PC-3 (cell line): ENCODE measurements at regions not wholly inside any gene's neighbourhood (a gene's known extent, or its start where the extent isn't known, plus 50 kb on each side); places are given as distances from the start of the nearest gene placed in this dataset.

Source experiments
- ATAC-seq: fragments of 200-7000 bp; cut with Tn5 transposase; 2 replicates; pipeline ENCODE4 v1.9.1; 2020; ENCODE audit warnings: mild to moderate bottlenecking, moderate library complexity
- BruUV-seq: library from RNA; stranded (reverse); fragments of 400-500 nt; replicated peaks from 2 replicates; lab custom pipeline; 2021; lab: Mats Ljungman, UMichigan
- CTCF ChIA-PET: fragments of 300-600 bp; sonication (Branson Sonifier 250); formaldehyde crosslinking; loops from one replicate; lab custom pipeline; 2022; ENCODE audit warnings: antibody characterized with exemption; lab: Charles Lee
- POLR2A ChIA-PET: fragments of 300-600 bp; sonication (Branson Sonifier 250); formaldehyde crosslinking; loops from one replicate; lab custom pipeline; 2022; ENCODE audit warnings: antibody characterized with exemption; ENCODE audit not compliant: unreplicated experiment; lab: Charles Lee
- DNase-seq: peaks from one replicate; pipeline ENCODE4 v3.0.0-alpha.2; 2015
- H2AFZ ChIP-seq: fragments of 300-600 bp; sonication (generic); 2 replicates; pipeline ENCODE4 v1.6.0; 2016; ENCODE audit warnings: antibody characterized with exemption, low read length
- H3F3A ChIP-seq: fragments of 300-600 bp; sonication (generic); one replicate; pipeline ENCODE4 v1.6.0; 2017; ENCODE audit warnings: antibody characterized with exemption, low read length, control low read depth, mild to moderate bottlenecking; ENCODE audit not compliant: unreplicated experiment
- H3K27ac ChIP-seq: fragments of 300-600 bp; sonication (generic); 2 replicates; pipeline ENCODE4 v1.5.1; 2016; ENCODE audit warnings: mild to moderate bottlenecking, low read length
- H3K27me3 ChIP-seq: fragments of 300-600 bp; sonication (generic); 2 replicates; pipeline ENCODE4 v1.6.1; 2016; ENCODE audit warnings: low read length, mixed read lengths
- H3K36me3 ChIP-seq: fragments of 300-600 bp; sonication (generic); 2 replicates; pipeline ENCODE4 v1.6.1; 2016; ENCODE audit warnings: low read depth, mixed run types, low read length, mixed read lengths
- H3K4me1 ChIP-seq: fragments of 300-600 bp; sonication (generic); 2 replicates; pipeline ENCODE4 v1.5.1; 2016; ENCODE audit warnings: low read length; ENCODE audit not compliant: insufficient read depth
- H3K4me2 ChIP-seq: fragments of 300-600 bp; sonication (generic); 2 replicates; pipeline ENCODE4 v1.6.0; 2016; ENCODE audit warnings: low read length
- H3K4me3 ChIP-seq: fragments of 300-600 bp; sonication (generic); 2 replicates; pipeline ENCODE4 v1.5.1; 2016; ENCODE audit warnings: mild to moderate bottlenecking, low read length, mixed read lengths
- H3K79me2 ChIP-seq: fragments of 300-600 bp; sonication (generic); 2 replicates; pipeline ENCODE4 v1.6.1; 2017; ENCODE audit warnings: low read length, mixed read lengths
- H3K9ac ChIP-seq: fragments of 300-600 bp; sonication (generic); 2 replicates; pipeline ENCODE4 v1.6.0; 2016; ENCODE audit warnings: mild to moderate bottlenecking, low read length
- H3K9me2 ChIP-seq: fragments of 300-600 bp; sonication (generic); replicated peaks from 2 replicates; pipeline ENCODE4 v1.6.1; 2016; ENCODE audit warnings: mixed run types, low read length, mixed read lengths
- H3K9me3 ChIP-seq: fragments of 300-600 bp; sonication (generic); 2 replicates; pipeline ENCODE4 v1.6.1; 2016; ENCODE audit warnings: low read length, mixed read lengths
- H4K20me1 ChIP-seq: fragments of 300-600 bp; sonication (generic); 2 replicates; pipeline ENCODE4 v1.6.1; 2016; ENCODE audit warnings: low read length, mixed read lengths
- EZH2 ChIP-seq: fragments of 300-600 bp; sonication (generic); IDR thresholded peaks from one replicate; pipeline ENCODE4 v1.6.1; 2017; ENCODE audit warnings: antibody characterized with exemption, mild to moderate bottlenecking, low read length; ENCODE audit not compliant: unreplicated experiment
- EZH2phosphoT487 ChIP-seq: fragments of 300-600 bp; sonication (generic); IDR thresholded peaks from 2 replicates; pipeline ENCODE4 v1.6.1; 2018; ENCODE audit warnings: mild to moderate bottlenecking, antibody characterized with exemption, low read length, borderline replicate concordance
- intact Hi-C: fragments of 100-400 bp; cut with micrococcal nuclease; formaldehyde crosslinking; loops from 2 replicates; pipeline ENCODE4 v1.9.0; 2023
- TF ChIP-seq, protein P1 (sequence below): fragments of 300-600 bp; sonication (generic); conservative IDR thresholded peaks from 2 replicates; pipeline ENCODE4 v1.5.1; 2017; ENCODE audit warnings: antibody characterized with exemption, low read depth, mild to moderate bottlenecking, low read length

DNA sequence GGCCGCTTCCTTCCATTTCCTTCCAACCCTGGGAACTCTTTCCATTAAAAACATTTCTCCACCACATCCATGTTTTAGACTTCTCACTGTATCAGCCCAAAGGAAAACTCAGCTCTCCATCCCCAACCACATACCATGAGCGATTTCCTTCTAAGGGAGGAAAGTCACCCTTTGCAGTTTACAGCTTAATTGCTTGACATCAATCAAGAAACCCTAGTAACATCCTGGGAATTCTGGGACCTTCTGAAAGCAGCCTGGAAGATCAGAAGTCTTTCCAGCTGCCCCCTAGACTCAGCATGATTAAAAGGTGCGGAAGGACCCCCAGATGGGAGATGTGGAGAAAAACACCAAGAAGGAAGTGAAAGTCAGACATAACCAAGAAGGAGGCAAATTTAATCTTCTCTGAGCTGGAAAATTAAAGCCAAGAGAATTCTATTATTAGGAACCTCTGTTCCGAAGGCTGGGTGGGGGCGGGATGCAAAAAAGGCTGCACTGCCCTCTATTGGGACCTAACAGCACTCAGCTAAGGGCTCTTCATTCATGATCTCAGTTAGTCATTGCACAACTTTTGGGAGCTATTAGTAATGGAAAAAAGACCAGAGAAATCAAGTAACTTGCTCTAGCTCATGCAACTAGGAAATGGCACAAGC, 73.3 kb upstream of the PLXNC1 start:
- Histone ChIP-seq H3K4me3 (no peak overlapping the region), H3F3A (no peaks in the 10 kb centered on the region), H4K20me1 (no peaks in the 10 kb centered on the region), H3K9me3 (no peaks in the 10 kb centered on the region), H3K27ac (no peak overlapping the region), H3K4me2 (no peak overlapping the region), H3K27me3 (no peaks in the 10 kb centered on the region), H3K9ac (no peak overlapping the region), H3K9me2 (no peaks in the 10 kb centered on the region), H3K36me3 (no peaks in the 10 kb centered on the region), H2AFZ (peak overlapping the region; percentile 63; the same call in 1 of the 2 replicates), H3K4me1 (no peaks in the 10 kb centered on the region), H3K79me2 (no peaks in the 10 kb centered on the region)
- ATAC-seq (peak; percentile 68), DNase-seq (peak; percentile 79)
- ChIA-PET POLR2A (no interaction called here), CTCF (interaction anchor here (0.5 to 1.3 kb wide), 9 partner anchors 25 to 596 kb away, joined by 3 to 18 read pairs (median 5); no protein-coding TSS in a partner anchor)
- TF ChIP-seq EZH2phosphoT487 (no peak), EZH2 (no peak)
- TF ChIP-seq, protein P1, sequence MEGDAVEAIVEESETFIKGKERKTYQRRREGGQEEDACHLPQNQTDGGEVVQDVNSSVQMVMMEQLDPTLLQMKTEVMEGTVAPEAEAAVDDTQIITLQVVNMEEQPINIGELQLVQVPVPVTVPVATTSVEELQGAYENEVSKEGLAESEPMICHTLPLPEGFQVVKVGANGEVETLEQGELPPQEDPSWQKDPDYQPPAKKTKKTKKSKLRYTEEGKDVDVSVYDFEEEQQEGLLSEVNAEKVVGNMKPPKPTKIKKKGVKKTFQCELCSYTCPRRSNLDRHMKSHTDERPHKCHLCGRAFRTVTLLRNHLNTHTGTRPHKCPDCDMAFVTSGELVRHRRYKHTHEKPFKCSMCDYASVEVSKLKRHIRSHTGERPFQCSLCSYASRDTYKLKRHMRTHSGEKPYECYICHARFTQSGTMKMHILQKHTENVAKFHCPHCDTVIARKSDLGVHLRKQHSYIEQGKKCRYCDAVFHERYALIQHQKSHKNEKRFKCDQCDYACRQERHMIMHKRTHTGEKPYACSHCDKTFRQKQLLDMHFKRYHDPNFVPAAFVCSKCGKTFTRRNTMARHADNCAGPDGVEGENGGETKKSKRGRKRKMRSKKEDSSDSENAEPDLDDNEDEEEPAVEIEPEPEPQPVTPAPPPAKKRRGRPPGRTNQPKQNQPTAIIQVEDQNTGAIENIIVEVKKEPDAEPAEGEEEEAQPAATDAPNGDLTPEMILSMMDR = peak; percentile 76
- no TSS peak for BruUV-seq
- intact Hi-C loops = no loop called here

DNA sequence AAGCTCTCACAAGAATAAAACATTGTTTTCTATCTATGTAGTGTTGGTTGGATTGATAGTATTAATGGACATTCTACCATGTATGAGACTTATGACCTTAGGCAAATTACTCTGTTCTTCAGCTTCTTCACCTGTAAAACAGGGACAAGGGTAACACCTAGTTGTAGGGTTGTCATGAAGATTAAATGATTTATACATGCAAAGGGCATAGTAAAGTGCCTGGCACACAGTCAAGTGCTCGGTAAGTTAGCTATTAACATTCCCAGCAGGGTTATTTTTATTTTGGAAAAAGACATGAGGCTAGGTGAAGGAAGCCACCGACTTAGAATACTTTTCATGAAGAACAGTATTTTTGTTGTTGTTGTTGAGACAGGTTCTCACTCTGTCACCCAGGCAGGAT, 71.2 kb upstream of the PLXNC1 start:
- DNase-seq (no peak), ATAC-seq (no peak)
- no peaks in the 10 kb centered on the region for H3K9me2 ChIP-seq
- H3K79me2 ChIP-seq = no peaks in the 10 kb centered on the region
- H3K27ac ChIP-seq = no peak overlapping the region
- ChIA-PET CTCF (no interaction called here), POLR2A (no interaction called here)
- H3K4me1 ChIP-seq = no peaks in the 10 kb centered on the region
- no peak overlapping the region for H2AFZ ChIP-seq
- no peaks in the 10 kb centered on the region for H3K9me3 ChIP-seq
- H3K36me3 ChIP-seq = no peaks in the 10 kb centered on the region
- H3F3A ChIP-seq = no peaks in the 10 kb centered on the region
- H4K20me1 ChIP-seq = no peaks in the 10 kb centered on the region
- H3K4me3 ChIP-seq = no peak overlapping the region
- intact Hi-C loops = no loop called here
- no peak overlapping the region for H3K4me2 ChIP-seq
- no TSS peak for BruUV-seq
- H3K9ac ChIP-seq = no peak overlapping the region
- TF ChIP-seq EZH2 (no peak), EZH2phosphoT487 (no peak)
- TF ChIP-seq, protein P1 = no peak
- no peaks in the 10 kb centered on the region for H3K27me3 ChIP-seq

DNA sequence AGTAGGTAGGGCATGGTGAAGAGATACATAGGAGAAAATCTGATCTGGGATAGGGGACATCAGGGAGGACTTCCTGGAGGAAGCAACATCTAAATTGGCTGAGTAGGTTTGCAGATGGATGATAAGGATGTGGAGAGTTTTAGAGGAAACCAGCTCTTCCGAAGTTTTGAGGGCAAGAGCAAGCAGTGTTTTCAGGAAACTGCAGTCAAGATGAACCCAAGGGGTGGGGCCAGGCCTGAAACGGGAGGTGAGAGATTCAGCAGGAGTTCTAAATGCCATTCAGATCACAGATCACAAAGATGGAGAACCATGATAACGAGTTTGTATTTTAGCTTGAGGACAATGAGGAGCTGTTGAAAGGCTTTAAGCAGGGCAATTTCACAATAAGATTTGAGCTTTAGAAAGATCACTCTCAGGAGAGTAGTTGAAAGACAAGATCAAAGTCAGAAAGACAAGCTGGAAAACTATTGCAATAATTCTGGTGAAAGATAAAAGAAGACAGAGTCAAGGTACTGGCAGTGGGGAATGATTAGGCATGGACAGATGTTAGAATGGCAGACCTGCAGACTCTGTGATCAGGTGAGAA, 70.1 kb upstream of the PLXNC1 start:
- Histone ChIP-seq H3K4me1 (no peaks in the 10 kb centered on the region), H3K79me2 (no peaks in the 10 kb centered on the region), H3K27ac (no peak overlapping the region), H3K4me2 (no peak overlapping the region), H3F3A (no peaks in the 10 kb centered on the region), H3K9me2 (no peaks in the 10 kb centered on the region), H3K36me3 (no peaks in the 10 kb centered on the region), H3K4me3 (no peak overlapping the region), H3K27me3 (no peaks in the 10 kb centered on the region), H2AFZ (no peak overlapping the region), H3K9me3 (no peaks in the 10 kb centered on the region), H4K20me1 (no peaks in the 10 kb centered on the region), H3K9ac (no peak overlapping the region)
- BruUV-seq = no TSS peak
- ATAC-seq (no peak), DNase-seq (no peak)
- POLR2A ChIA-PET = no interaction called here
- TF ChIP-seq, protein P1 = no peak
- TF ChIP-seq EZH2 = no peak
- TF ChIP-seq EZH2phosphoT487 = no peak
- intact Hi-C loops = no loop called here
- CTCF ChIA-PET = no interaction called here
